ENCODE measurements at regions not wholly inside any gene's neighbourhood (a gene's known extent, or its start where the extent isn't known, plus 50 kb on each side); places are given as distances from the start of the nearest gene placed in this dataset.
"Not testable (repeated sequence)": the region's sequence is repeated elsewhere in the genome, so short reads cannot be mapped to it uniquely, and the experiment has no call there.

- TF ChIP-seq, protein P1, sequence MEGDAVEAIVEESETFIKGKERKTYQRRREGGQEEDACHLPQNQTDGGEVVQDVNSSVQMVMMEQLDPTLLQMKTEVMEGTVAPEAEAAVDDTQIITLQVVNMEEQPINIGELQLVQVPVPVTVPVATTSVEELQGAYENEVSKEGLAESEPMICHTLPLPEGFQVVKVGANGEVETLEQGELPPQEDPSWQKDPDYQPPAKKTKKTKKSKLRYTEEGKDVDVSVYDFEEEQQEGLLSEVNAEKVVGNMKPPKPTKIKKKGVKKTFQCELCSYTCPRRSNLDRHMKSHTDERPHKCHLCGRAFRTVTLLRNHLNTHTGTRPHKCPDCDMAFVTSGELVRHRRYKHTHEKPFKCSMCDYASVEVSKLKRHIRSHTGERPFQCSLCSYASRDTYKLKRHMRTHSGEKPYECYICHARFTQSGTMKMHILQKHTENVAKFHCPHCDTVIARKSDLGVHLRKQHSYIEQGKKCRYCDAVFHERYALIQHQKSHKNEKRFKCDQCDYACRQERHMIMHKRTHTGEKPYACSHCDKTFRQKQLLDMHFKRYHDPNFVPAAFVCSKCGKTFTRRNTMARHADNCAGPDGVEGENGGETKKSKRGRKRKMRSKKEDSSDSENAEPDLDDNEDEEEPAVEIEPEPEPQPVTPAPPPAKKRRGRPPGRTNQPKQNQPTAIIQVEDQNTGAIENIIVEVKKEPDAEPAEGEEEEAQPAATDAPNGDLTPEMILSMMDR (IDR thresholded peaks at IDR 0.05), result not testable (repeated sequence)
- not testable (repeated sequence) for TF ChIP-seq POLR2AphosphoS5 (IDR thresholded peaks at IDR 0.05; ENCODE audit: insufficient read depth in 1 of 2, low read depth in 1 of 2)
These were observed 113.9 kb upstream of the ZNF322 start for GRCh38 chr6:26773414-26773813.
